CD14-positive monocyte (primary cell): ENCODE measurements at regions not wholly inside any gene's neighbourhood (a gene's known extent, or its start where the extent isn't known, plus 50 kb on each side); places are given as distances from the start of the nearest gene placed in this dataset.
"Not testable (repeated sequence)": the region's sequence is repeated elsewhere in the genome, so short reads cannot be mapped to it uniquely, and the experiment has no call there.

Experiments
- DNase-seq, 3 donors: peaks; one replicate each; pipeline ENCODE4 v3.0.0-alpha.2; 2011 to 2022
- H2AFZ ChIP-seq: 2 replicates; pipeline ENCODE4 v1.6.0; 2012; ENCODE audit warnings: mild to moderate bottlenecking, low read depth, low read length, inconsistent platforms; ENCODE audit not compliant: insufficient read depth, poor library complexity, severe bottlenecking
- H3K27ac ChIP-seq, 2 donors: 1 replicate in 1 of 2; 2 replicates in 1 of 2; pipeline ENCODE4 v1.5.1; 2012 to 2013; ENCODE audit warnings: low read length in 2 of 2, control low read depth in 1 of 2, inconsistent platforms in 1 of 2, low read depth in 1 of 2, mild to moderate bottlenecking in 1 of 2
- H3K27me3 ChIP-seq, 2 donors: one replicate each; pipeline versions ENCODE4 v1.6.0 to v1.6.1; 2011 to 2013; ENCODE audit warnings: low read length in 2 of 2; ENCODE audit not compliant: control insufficient read depth in 2 of 2, insufficient read depth in 2 of 2
- H3K36me3 ChIP-seq, 2 donors: replicated peaks in 1 of 2; 1 replicate in 1 of 2; 2 replicates in 1 of 2; pipeline versions ENCODE4 v1.5.1 to v1.6.1; 2012 to 2013; ENCODE audit warnings: low read length in 2 of 2, control low read depth in 1 of 2, inconsistent platforms in 1 of 2, mild to moderate bottlenecking in 1 of 2; ENCODE audit not compliant: insufficient read depth in 2 of 2, control insufficient read depth in 1 of 2
- H3K4me1 ChIP-seq, 2 donors: 1 replicate in 1 of 2; 2 replicates in 1 of 2; pipeline versions ENCODE4 v1.5.1 to v1.6.1; 2012 to 2013; ENCODE audit warnings: low read length in 2 of 2, control low read depth in 1 of 2, inconsistent platforms in 1 of 2, mild to moderate bottlenecking in 1 of 2, moderate library complexity in 1 of 2; ENCODE audit not compliant: insufficient read depth in 2 of 2, control insufficient read depth in 1 of 2
- H3K4me2 ChIP-seq: replicated peaks from 2 replicates; pipeline ENCODE3; 2012; ENCODE audit warnings: low read length, moderate library complexity, mild to moderate bottlenecking; ENCODE audit not compliant: poor library complexity, severe bottlenecking; ENCODE audit errors: extremely low read depth
- H3K4me3 ChIP-seq, 3 experiments: fragments of 200-600 bp in 1 of 3; sonication (generic) in 1 of 3; replicated peaks in 1 of 3; 1 replicate in 2 of 3; 2 replicates in 1 of 3; pipeline ENCODE4 v1.5.1; 2011 to 2013; ENCODE audit warnings: low read length in 3 of 3, mild to moderate bottlenecking in 3 of 3, control low read depth in 2 of 3, low read depth in 2 of 3, inconsistent platforms in 1 of 3, moderate library complexity in 1 of 3
- H3K79me2 ChIP-seq: 2 replicates; pipeline ENCODE4 v1.6.0; 2012; ENCODE audit warnings: mild to moderate bottlenecking, control low read depth, inconsistent platforms, low read length, moderate library complexity; ENCODE audit not compliant: insufficient read depth
- H3K9ac ChIP-seq: 2 replicates; pipeline ENCODE4 v1.6.0; 2017; ENCODE audit warnings: low read length, mild to moderate bottlenecking; ENCODE audit not compliant: insufficient read depth, poor library complexity, severe bottlenecking
- H3K9me3 ChIP-seq, 2 donors: replicated peaks in 1 of 2; 1 replicate in 1 of 2; 2 replicates in 1 of 2; pipeline versions ENCODE4 v1.5.1 to v1.6.1; 2012 to 2013; ENCODE audit warnings: low read length in 2 of 2, control low read depth in 1 of 2; ENCODE audit not compliant: control insufficient read depth in 1 of 2, insufficient read depth in 1 of 2
- H4K20me1 ChIP-seq: 2 replicates; pipeline ENCODE4 v1.6.0; 2012; ENCODE audit warnings: mild to moderate bottlenecking, low read length, control low read depth, moderate library complexity; ENCODE audit not compliant: insufficient read depth
- H3K27ac Mint-ChIP-seq, 7 donors: one replicate each; pipeline ENCODE4 v1.8.0; 2020; ENCODE audit warnings: mild to moderate bottlenecking in 7 of 7, mixed read lengths in 7 of 7, moderate library complexity in 6 of 7, inconsistent platforms in 2 of 7
- H3K27me3 Mint-ChIP-seq, 3 donors: one replicate each; pipeline ENCODE4 v1.8.0; 2021 to 2022; ENCODE audit warnings: low read depth in 3 of 3, mild to moderate bottlenecking in 3 of 3, mixed read lengths in 3 of 3, moderate library complexity in 3 of 3, inconsistent platforms in 1 of 3
- H3K36me3 Mint-ChIP-seq, 2 donors: one replicate each; pipeline ENCODE4 v1.8.0; 2020; ENCODE audit warnings: mixed read lengths in 2 of 2, inconsistent platforms in 1 of 2, mild to moderate bottlenecking in 1 of 2
- H3K4me1 Mint-ChIP-seq: one replicate; pipeline ENCODE4 v1.8.0; 2020; ENCODE audit warnings: mild to moderate bottlenecking, mixed read lengths
- H3K4me3 Mint-ChIP-seq, 2 donors: one replicate each; pipeline ENCODE4 v1.8.0; 2020; ENCODE audit warnings: mild to moderate bottlenecking in 2 of 2, mixed read lengths in 2 of 2, moderate library complexity in 1 of 2
- H3K9me3 Mint-ChIP-seq, 7 donors: one replicate each; pipeline ENCODE4 v1.8.0; 2020 to 2022; ENCODE audit warnings: mixed read lengths in 7 of 7, mild to moderate bottlenecking in 6 of 7, moderate library complexity in 6 of 7, inconsistent platforms in 2 of 7
- WGBS: methylation state at CpG from one replicate; pipeline ENCODE4 v1.1.5; 2013; ENCODE audit warnings: missing lambda C conversion rate; ENCODE audit not compliant: insufficient coverage; 5-methylcytosine and 5-hydroxymethylcytosine counted together
- intact Hi-C, 2 donors: fragments of 100-400 bp; cut with micrococcal nuclease; formaldehyde crosslinking; loops; one replicate each; pipeline versions ENCODE4 v1.15.0 to v1.15.1; 2023
- TF ChIP-seq, protein P1 (sequence below): fragments of 200-600 bp; IDR thresholded peaks from one replicate; pipeline ENCODE4 v1.8.0; 2022; ENCODE audit warnings: antibody characterized with exemption, mild to moderate bottlenecking

DNA sequence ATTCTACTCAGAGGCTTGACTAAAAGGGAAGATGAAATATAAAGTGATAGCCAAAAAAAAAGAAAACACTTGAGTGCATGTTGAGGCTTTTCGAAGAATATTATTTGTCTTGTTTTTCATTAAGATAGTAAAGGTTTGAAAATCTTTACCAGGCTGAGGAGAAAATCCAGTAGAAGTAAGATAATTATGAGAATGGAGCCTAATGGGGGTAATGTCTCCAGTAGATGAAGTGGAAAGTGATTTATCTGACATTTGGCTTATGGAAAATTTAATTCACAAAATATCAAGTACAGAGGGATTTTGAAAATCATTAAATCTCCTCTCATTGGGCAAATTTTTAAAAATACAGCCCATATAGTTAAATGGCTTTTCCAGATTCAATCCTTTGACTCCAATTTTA is 274.9 kb downstream of the SPRY2 start:
- H3K4me1 Mint-ChIP-seq = peaks cover 2% of the 10 kb centered on the region
- H3K27ac ChIP-seq = no peak overlapping the region
- no peak overlapping the region for H3K9ac ChIP-seq
- TF ChIP-seq, protein P1, sequence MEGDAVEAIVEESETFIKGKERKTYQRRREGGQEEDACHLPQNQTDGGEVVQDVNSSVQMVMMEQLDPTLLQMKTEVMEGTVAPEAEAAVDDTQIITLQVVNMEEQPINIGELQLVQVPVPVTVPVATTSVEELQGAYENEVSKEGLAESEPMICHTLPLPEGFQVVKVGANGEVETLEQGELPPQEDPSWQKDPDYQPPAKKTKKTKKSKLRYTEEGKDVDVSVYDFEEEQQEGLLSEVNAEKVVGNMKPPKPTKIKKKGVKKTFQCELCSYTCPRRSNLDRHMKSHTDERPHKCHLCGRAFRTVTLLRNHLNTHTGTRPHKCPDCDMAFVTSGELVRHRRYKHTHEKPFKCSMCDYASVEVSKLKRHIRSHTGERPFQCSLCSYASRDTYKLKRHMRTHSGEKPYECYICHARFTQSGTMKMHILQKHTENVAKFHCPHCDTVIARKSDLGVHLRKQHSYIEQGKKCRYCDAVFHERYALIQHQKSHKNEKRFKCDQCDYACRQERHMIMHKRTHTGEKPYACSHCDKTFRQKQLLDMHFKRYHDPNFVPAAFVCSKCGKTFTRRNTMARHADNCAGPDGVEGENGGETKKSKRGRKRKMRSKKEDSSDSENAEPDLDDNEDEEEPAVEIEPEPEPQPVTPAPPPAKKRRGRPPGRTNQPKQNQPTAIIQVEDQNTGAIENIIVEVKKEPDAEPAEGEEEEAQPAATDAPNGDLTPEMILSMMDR = no peak
- H3K4me3 Mint-ChIP-seq = no peak overlapping the region
- no peaks in the 10 kb centered on the region for H3K27me3 ChIP-seq
- no peaks in the 10 kb centered on the region for H3K4me1 ChIP-seq
- H4K20me1 ChIP-seq = no peaks in the 10 kb centered on the region
- intact Hi-C loops = no loop called here
- no peak overlapping the region for H2AFZ ChIP-seq
- no peaks in the 10 kb centered on the region for H3K79me2 ChIP-seq
- H3K27me3 Mint-ChIP-seq = no peaks in the 10 kb centered on the region
- DNase-seq = no peak
- H3K36me3 Mint-ChIP-seq = no peaks in the 10 kb centered on the region
- no peak overlapping the region for H3K4me3 ChIP-seq
- no peak overlapping the region for H3K27ac Mint-ChIP-seq
- no peaks in the 10 kb centered on the region for H3K36me3 ChIP-seq
- peaks cover 5 to 7% of the 10 kb centered on the region in 2 donors for H3K9me3 ChIP-seq
- H3K9me3 Mint-ChIP-seq = peaks cover 7 to 20% (median 13%) of the 10 kb centered on the region in 7 donors
- no peak overlapping the region for H3K4me2 ChIP-seq
- 17% methylated on average over 1 of the region's 1 CpG for WGBS

DNA sequence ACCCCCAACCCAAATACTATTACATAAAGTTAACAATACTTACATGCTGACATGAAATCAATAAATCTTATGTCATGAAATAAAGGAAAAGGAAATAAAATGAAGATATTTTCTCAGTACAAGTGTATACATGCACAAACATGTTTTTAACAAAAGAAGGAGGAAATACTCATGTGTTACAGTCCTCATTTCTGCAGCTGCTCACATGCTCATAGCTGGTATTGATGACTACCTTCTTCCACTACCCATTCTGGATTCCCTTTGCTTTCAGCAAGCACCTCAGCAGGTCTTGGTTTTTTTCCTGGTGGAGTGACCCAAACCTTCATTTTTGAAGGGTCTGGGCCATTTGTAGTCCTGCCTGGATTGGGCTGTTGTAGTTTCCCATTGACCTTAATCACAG is 278.5 kb downstream of the SPRY2 start:
- H3K27me3 ChIP-seq, H3K79me2 ChIP-seq, H3K9ac ChIP-seq, H3K27ac ChIP-seq, H3K4me2 ChIP-seq, H2AFZ ChIP-seq, H3K36me3 Mint-ChIP-seq, H3K4me3 ChIP-seq, H3K36me3 ChIP-seq, intact Hi-C loops, H3K9me3 ChIP-seq, H3K27me3 Mint-ChIP-seq, H3K4me3 Mint-ChIP-seq, DNase-seq, H3K4me1 Mint-ChIP-seq, H4K20me1 ChIP-seq, H3K4me1 ChIP-seq: not testable (repeated sequence)
- H3K9me3 Mint-ChIP-seq = peaks cover 7 to 24% (median 14%) of the 10 kb centered on the region in 7 donors
- H3K27ac Mint-ChIP-seq = peak overlapping the region in 1 of 7 donors; percentile 51
